ENCODE measurements at regions not wholly inside any gene's neighbourhood (a gene's known extent, or its start where the extent isn't known, plus 50 kb on each side); places are given as distances from the start of the nearest gene placed in this dataset.
A peak's percentile ranks its signal among the peaks of the same experiment; 100 is the strongest.

- no peak for DNase-seq
- WGBS (ENCODE audit: insufficient coverage), result no CpG with 5 or more reads among the region's 4 CpGs
- peaks cover 0 to 3% of the 10 kb centered on the region in 2 donors for H3K36me3 Mint-ChIP-seq
- Histone ChIP-seq H3K4me3 (replicated peaks in 1 of 3; ENCODE audit: low read depth in 2 of 3, low read length in 3 of 3) (no peak overlapping the region), H3K9ac (ENCODE audit: insufficient read depth, low read length, poor library complexity, severe bottlenecking) (no peak overlapping the region), H3K27ac (ENCODE audit: low read depth in 1 of 2, low read length in 2 of 2) (no peak overlapping the region), H3K4me2 (replicated peaks; ENCODE audit: extremely low read depth, low read length, poor library complexity, severe bottlenecking) (no peak overlapping the region), H2AFZ (ENCODE audit: insufficient read depth, low read depth, low read length, poor library complexity, severe bottlenecking) (no peak overlapping the region), H3K79me2 (ENCODE audit: insufficient read depth, low read length) (no peaks in the 10 kb centered on the region), H3K27me3 (ENCODE audit: control insufficient read depth in 2 of 2, insufficient read depth in 2 of 2, low read length in 2 of 2) (no peaks in the 10 kb centered on the region), H3K36me3 (replicated peaks in 1 of 2; ENCODE audit: control insufficient read depth in 1 of 2, insufficient read depth in 2 of 2, low read length in 2 of 2) (no peaks in the 10 kb centered on the region), H3K4me1 (ENCODE audit: control insufficient read depth in 1 of 2, insufficient read depth in 2 of 2, low read length in 2 of 2) (peaks cover 2 to 28% of the 10 kb centered on the region in 2 donors), H4K20me1 (ENCODE audit: insufficient read depth, low read length) (no peaks in the 10 kb centered on the region), H3K9me3 (replicated peaks in 1 of 2; ENCODE audit: control insufficient read depth in 1 of 2, insufficient read depth in 1 of 2, low read length in 2 of 2) (peaks cover 0 to 4% of the 10 kb centered on the region in 2 donors)
- H3K4me1 Mint-ChIP-seq, result peaks cover 34% of the 10 kb centered on the region
- no peak for TF ChIP-seq CTCF (IDR thresholded peaks at IDR 0.05)
- H3K27ac Mint-ChIP-seq, result peak overlapping the region in 3 of 7 donors; percentile 73 to 87 (median 75)
- intact Hi-C loops (cut with micrococcal nuclease), result loop anchor here in 1 of 2 donors (10.0 kb wide), 1 partner anchor 82 kb away; no protein-coding TSS in a partner anchor
- no peak overlapping the region for H3K4me3 Mint-ChIP-seq
- peaks cover 0 to 3% (median 0%) of the 10 kb centered on the region in 7 donors for H3K9me3 Mint-ChIP-seq
- no peaks in the 10 kb centered on the region for H3K27me3 Mint-ChIP-seq (ENCODE audit: low read depth in 3 of 3)
Observed at GRCh38 chr13:73336773-73337172, 278.0 kb downstream of the KLF5 start.

- Mint-ChIP-seq H3K36me3 (peaks cover 0 to 3% of the 10 kb centered on the region in 2 donors), H3K9me3 (no peaks in the 10 kb centered on the region), H3K4me3 (no peak overlapping the region), H3K27ac (peak overlapping the region in 6 of 7 donors; percentile 42 to 96 (median 88)), H3K4me1 (peaks cover 31% of the 10 kb centered on the region), H3K27me3 (ENCODE audit: low read depth in 3 of 3) (no peaks in the 10 kb centered on the region)
- Histone ChIP-seq H2AFZ (ENCODE audit: insufficient read depth, low read depth, low read length, poor library complexity, severe bottlenecking) (no peak overlapping the region), H4K20me1 (ENCODE audit: insufficient read depth, low read length) (no peaks in the 10 kb centered on the region), H3K4me2 (replicated peaks; ENCODE audit: extremely low read depth, low read length, poor library complexity, severe bottlenecking) (no peak overlapping the region), H3K36me3 (replicated peaks in 1 of 2; ENCODE audit: control insufficient read depth in 1 of 2, insufficient read depth in 2 of 2, low read length in 2 of 2) (no peaks in the 10 kb centered on the region), H3K79me2 (ENCODE audit: insufficient read depth, low read length) (no peaks in the 10 kb centered on the region), H3K9me3 (replicated peaks in 1 of 2; ENCODE audit: control insufficient read depth in 1 of 2, insufficient read depth in 1 of 2, low read length in 2 of 2) (peaks cover 0 to 4% of the 10 kb centered on the region in 2 donors), H3K27me3 (ENCODE audit: control insufficient read depth in 2 of 2, insufficient read depth in 2 of 2, low read length in 2 of 2) (no peaks in the 10 kb centered on the region), H3K4me3 (replicated peaks in 1 of 3; ENCODE audit: low read depth in 2 of 3, low read length in 3 of 3) (no peak overlapping the region), H3K27ac (ENCODE audit: low read depth in 1 of 2, low read length in 2 of 2) (peak overlapping the region in 1 of 2 donors; percentile 86), H3K9ac (ENCODE audit: insufficient read depth, low read length, poor library complexity, severe bottlenecking) (no peak overlapping the region), H3K4me1 (ENCODE audit: control insufficient read depth in 1 of 2, insufficient read depth in 2 of 2, low read length in 2 of 2) (peaks cover 2 to 28% of the 10 kb centered on the region in 2 donors)
- peak in 1 of 3 donors; percentile 5 for DNase-seq
- 93% methylated on average over 3 of the region's 7 CpGs for WGBS (ENCODE audit: insufficient coverage)
- intact Hi-C loops (cut with micrococcal nuclease), result loop anchor here in 1 of 2 donors (10.0 kb wide), 1 partner anchor 81 kb away; no protein-coding TSS in a partner anchor
- no peak for TF ChIP-seq CTCF (IDR thresholded peaks at IDR 0.05)
Observed at GRCh38 chr13:73335944-73336343, 277.1 kb downstream of the KLF5 start.

Measured in CD14-positive monocyte (primary cell).